GM18907 (cell line): ENCODE measurements at regions not wholly inside any gene's neighbourhood (a gene's known extent, or its start where the extent isn't known, plus 50 kb on each side); places are given as distances from the start of the nearest gene placed in this dataset.
"Not testable (repeated sequence)": the region's sequence is repeated elsewhere in the genome, so short reads cannot be mapped to it uniquely, and the experiment has no call there.

Source experiments
- ATAC-seq: cut with Tn5 transposase; IDR thresholded peaks from one replicate; pipeline ENCODE4 v1.9.1; 2021; ENCODE audit warnings: mild to moderate bottlenecking, moderate library complexity; ENCODE audit not compliant: unreplicated experiment

GRCh38 chr13:103952183-103952582 is 886.0 kb upstream of the SLC10A2 start:
- no peak for ATAC-seq

- no peak for ATAC-seq
Observed at GRCh38 chr13:103948426-103948825, 882.2 kb upstream of the SLC10A2 start.

DNA sequence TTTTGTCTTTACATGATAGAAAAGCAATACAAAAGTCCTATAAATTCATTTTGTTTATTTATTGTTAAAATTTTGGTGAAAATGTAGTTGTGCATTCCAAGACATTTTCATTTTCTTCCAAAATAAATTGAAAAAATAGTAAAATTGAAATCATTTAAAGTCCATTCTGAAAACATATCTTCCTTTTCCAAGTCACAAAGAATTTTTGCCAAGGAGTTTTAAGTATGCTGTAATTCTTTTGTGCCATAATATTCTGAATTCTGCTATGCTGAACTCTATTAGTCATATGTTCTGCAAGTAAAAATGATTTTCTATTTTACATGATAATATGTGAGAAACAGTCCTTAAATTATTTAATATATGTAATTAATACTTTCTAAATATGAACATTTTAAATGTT is 879.6 kb upstream of the SLC10A2 start:
- ATAC-seq = no peak

GRCh38 chr13:103941506-103942140 is 875.4 kb upstream of the SLC10A2 start:
- no peak for ATAC-seq

GRCh38 chr13:103935117-103935516 is 868.9 kb upstream of the SLC10A2 start:
- ATAC-seq = no peak

- no peak for ATAC-seq
Observed at GRCh38 chr13:103931885-103932284, 865.7 kb upstream of the SLC10A2 start.

- ATAC-seq = no peak
Observed at GRCh38 chr13:103931331-103931845, 865.2 kb upstream of the SLC10A2 start.

- ATAC-seq = no peak
Observed at GRCh38 chr13:103926118-103926517, 859.9 kb upstream of the SLC10A2 start.

- ATAC-seq = no peak
Observed at GRCh38 chr13:103908911-103909310, 842.7 kb upstream of the SLC10A2 start.

GRCh38 chr13:103908274-103908673 is 842.1 kb upstream of the SLC10A2 start:
- ATAC-seq = no peak

DNA sequence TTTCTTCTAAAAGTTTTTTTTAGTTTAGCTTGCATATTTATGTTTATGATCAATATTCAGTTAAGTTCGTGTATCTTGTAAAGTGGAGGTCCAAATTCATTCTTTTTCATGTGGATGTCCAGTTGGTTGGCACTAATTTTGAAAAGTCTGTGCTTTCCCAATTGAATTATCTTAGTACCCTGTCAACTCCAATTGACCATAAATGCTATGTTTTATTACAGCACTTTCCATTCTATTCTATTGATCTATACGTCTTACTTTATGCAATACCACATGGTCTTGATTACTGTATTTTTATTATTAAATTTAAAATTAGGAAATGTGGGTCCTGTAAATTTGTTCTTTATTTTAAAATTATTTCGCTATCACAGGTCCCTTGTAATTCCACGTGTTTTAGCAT is 837.6 kb upstream of the SLC10A2 start:
- ATAC-seq = no peak

- ATAC-seq = no peak
Observed at GRCh38 chr13:103898481-103898880, 832.3 kb upstream of the SLC10A2 start.

GRCh38 chr13:103895835-103896531 is 829.8 kb upstream of the SLC10A2 start:
- ATAC-seq = peak; percentile 72

DNA sequence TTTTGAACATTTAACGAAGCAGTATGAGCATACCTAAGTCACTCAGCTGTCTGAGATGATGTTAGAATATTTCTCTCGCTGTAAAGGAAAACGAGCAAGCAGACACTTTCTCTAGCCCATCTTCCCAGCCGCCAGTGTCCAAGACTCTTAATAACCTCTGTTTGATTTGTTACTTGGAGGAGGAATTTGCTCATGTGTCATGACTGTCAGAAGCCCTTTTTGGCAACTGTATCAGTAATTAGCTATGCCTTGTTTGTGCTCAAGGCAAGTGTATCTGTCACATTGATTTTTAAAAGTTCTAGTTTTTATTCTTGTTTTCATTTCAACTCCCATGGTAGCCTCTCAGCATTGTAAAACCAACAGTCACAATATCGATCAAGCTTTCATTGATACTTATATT is 828.4 kb upstream of the SLC10A2 start:
- no peak for ATAC-seq

DNA sequence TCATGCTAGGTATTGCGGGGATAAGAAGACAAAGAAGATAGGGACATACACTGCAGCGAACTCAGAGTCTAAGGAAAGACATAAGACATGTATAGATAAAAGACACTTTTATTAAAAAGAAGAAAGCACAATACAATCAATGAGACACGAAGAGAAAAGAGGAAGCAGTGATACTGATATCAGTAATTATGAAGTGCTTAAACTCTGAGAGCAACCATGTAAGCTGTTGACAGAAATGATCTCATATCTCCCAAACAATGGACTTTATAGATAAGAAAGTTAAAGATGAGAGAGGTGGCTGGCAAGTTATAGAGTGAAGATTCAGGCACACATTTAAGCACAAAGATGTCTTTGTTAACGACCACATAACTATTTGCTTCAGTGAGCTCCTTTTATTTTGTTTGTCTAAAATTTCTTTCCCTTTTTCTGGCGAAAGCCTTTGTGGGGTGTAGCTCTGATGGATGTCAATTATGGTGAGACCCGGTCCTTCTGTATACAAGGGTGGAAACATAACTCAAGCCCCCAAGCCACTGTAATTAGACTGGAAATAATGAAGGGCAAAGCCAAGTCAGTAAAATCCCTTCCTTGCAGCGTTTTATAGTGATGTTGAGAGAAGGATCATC is 818.0 kb upstream of the SLC10A2 start:
- peak; percentile 42 for ATAC-seq

GRCh38 chr13:103883698-103884097 is 817.5 kb upstream of the SLC10A2 start:
- ATAC-seq = no peak

DNA sequence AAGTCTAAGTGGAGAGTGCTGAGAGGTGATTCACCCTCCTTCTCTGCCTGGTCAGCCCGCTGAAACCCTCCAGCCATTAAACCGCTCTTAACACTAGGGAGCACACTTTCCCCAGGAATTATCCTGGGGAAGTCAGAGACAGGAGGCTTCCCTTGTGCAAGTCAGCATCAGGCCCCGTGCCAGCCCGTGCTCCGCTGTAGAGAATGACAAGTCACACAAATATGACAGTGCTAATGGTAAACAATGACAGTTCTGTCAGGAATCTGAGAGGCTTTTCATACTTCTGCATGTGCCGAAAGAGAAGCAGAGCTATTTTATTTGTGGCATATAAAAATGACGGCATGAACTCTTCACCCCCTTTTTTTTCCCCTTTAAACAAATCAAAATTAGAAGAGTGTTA is 816.9 kb upstream of the SLC10A2 start:
- ATAC-seq = peak; percentile 61

DNA sequence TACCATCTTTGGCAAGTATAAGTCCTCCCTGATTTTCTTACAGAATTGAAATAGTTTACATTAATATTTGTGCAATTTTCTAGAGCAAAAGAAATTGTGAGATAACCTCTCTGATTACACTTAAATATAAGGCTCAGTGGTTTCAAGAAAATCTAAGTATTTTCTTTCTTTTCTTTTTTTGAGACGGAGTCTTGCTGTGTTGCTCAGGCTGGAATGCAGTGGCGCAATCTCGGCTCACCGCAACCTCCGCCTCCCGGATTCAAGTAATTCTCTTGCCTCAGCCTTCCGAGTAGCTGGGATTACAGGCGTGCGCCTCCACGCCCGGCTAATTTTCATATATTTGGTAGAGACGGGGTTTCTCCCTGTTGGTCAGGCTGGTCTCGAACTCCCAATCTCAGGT is 813.9 kb upstream of the SLC10A2 start:
- ATAC-seq = not testable (repeated sequence)

DNA sequence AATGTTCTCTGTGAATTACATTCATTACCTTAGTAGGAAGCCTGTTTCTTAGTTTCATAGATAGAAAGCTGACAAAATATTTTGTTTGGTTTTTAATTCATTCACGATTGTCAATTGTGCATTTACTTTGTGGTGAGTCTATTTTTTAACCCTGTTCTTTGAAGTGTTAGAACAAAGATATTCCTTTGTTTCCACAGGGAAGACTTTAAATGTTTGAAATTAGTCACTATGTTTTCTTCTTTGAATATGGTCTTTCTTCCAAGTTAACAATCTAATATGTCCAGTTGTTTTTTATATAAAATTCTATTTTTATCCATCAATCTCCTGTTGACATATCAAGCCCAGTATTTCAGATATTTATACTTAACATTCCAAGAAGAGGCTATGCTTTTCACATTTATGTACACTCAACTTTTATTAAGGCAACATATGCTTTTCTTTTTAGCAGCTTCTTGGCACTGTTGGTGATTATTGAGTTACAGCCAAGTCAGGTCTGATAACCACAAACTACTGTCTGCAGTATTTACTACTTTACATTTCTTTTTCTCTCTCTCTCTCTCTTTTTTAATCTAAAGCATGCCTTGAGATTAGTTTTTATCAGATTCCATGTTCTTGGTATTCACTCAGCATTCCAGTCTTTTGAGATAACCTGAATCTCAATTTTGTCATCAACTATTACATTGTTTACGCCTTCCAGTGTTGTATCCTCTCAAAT is 812.8 kb upstream of the SLC10A2 start:
- no peak for ATAC-seq

DNA sequence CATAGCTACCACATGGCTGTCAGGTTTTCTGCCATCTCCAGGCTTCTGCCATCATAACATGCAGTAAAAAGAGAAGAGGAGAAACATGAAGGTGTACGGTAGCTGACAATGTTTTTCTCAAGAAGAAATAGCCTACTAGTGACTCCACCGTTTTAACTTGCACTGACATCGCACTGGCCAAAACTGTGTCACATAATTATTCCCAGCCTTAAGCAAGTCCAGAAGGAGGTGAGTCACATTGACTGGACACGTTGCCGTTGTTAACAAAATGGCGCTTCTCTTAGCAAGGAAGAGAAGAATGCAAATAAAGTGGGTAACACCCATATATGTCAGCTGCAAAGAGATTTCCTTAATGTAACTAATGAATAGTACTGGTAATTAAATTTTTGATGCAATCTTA is 810.4 kb upstream of the SLC10A2 start:
- ATAC-seq = no peak

- no peak for ATAC-seq
Observed at GRCh38 chr13:103873725-103874124, 807.5 kb upstream of the SLC10A2 start.
